ENCODE measurements at regions not wholly inside any gene's neighbourhood (a gene's known extent, or its start where the extent isn't known, plus 50 kb on each side); places are given as distances from the start of the nearest gene placed in this dataset.

- TF ChIP-seq CTCF (IDR thresholded peaks at IDR 0.05 in 2 of 3, conservative IDR thresholded peaks at IDR 0.05 in 1 of 3; ENCODE audit: control insufficient read depth in 2 of 3, extremely low read depth in 1 of 3, insufficient read depth in 1 of 3, low read depth in 3 of 3, low read length in 3 of 3) = peak; percentile 46 to 56 (median 50); a peak in 5 of 6 replicates
- no peak for TF ChIP-seq ZZZ3 (IDR thresholded peaks at IDR 0.05; ENCODE audit: control insufficient read depth, insufficient read length, low read depth)
- TF ChIP-seq EP300 (IDR thresholded peaks at IDR 0.05; ENCODE audit: borderline replicate concordance in 1 of 2, control insufficient read depth in 1 of 2, low read depth in 2 of 2, low read length in 2 of 2) = no peak
- TF ChIP-seq ETV6 (conservative IDR thresholded peaks at IDR 0.05 in 1 of 2, IDR thresholded peaks at IDR 0.05 in 1 of 2; ENCODE audit: borderline replicate concordance in 1 of 2, low read depth in 1 of 2) = no peak
- no peak for TF ChIP-seq NR2C2 (IDR thresholded peaks at IDR 0.05; ENCODE audit: borderline replicate concordance, control insufficient read depth, insufficient read length, low read depth)
- TF ChIP-seq PML (IDR thresholded peaks at IDR 0.05; ENCODE audit: low read length) = no peak
Measured at GRCh38 chr19:28710278-28710677, 502.7 kb downstream of the UQCRFS1 start.
